Calu3 (cell line): ENCODE measurements at regions not wholly inside any gene's neighbourhood (a gene's known extent, or its start where the extent isn't known, plus 50 kb on each side); places are given as distances from the start of the nearest gene placed in this dataset.
"Not testable (repeated sequence)": the region's sequence is repeated elsewhere in the genome, so short reads cannot be mapped to it uniquely, and the experiment has no call there.

ENCODE experiments used
- BruUV-seq: library from RNA; stranded (reverse); fragments of 400-500 nt; replicated peaks from 2 replicates; lab custom pipeline; 2021; lab: Mats Ljungman, UMichigan
- CTCF ChIA-PET: fragments of 300-600 bp; sonication (Branson Sonifier 250); formaldehyde crosslinking; loops from one replicate; lab custom pipeline; 2022; ENCODE audit warnings: antibody characterized with exemption; lab: Charles Lee
- DNase-seq: peaks from one replicate; pipeline ENCODE4 v3.0.0; 2022
- H3K27ac Mint-ChIP-seq: one replicate; pipeline ENCODE4 v1.8.0; 2022; ENCODE audit warnings: mixed read lengths; ENCODE audit not compliant: unreplicated experiment
- H3K27me3 Mint-ChIP-seq: one replicate; pipeline ENCODE4 v1.8.0; 2022; ENCODE audit warnings: mixed read lengths; ENCODE audit not compliant: unreplicated experiment
- H3K36me3 Mint-ChIP-seq: one replicate; pipeline ENCODE4 v1.8.0; 2022; ENCODE audit warnings: mild to moderate bottlenecking, moderate library complexity, mixed read lengths; ENCODE audit not compliant: insufficient read depth, unreplicated experiment
- H3K4me1 Mint-ChIP-seq: one replicate; pipeline ENCODE4 v1.8.0; 2022; ENCODE audit warnings: mild to moderate bottlenecking, low read depth, mixed read lengths; ENCODE audit not compliant: unreplicated experiment
- H3K4me3 Mint-ChIP-seq: one replicate; pipeline ENCODE4 v1.8.0; 2022; ENCODE audit warnings: mild to moderate bottlenecking, low read depth, moderate library complexity, mixed read lengths; ENCODE audit not compliant: unreplicated experiment
- H3K9me3 Mint-ChIP-seq: one replicate; pipeline ENCODE4 v1.8.0; 2022; ENCODE audit warnings: low read depth, mixed read lengths; ENCODE audit not compliant: unreplicated experiment
- CTCF ChIP-seq: fragments of 200-600 bp; IDR thresholded peaks from one replicate; pipeline ENCODE4 v1.8.0; 2022; ENCODE audit warnings: antibody characterized with exemption; ENCODE audit not compliant: unreplicated experiment
- intact Hi-C: fragments of 100-400 bp; cut with micrococcal nuclease; formaldehyde crosslinking; loops from one replicate; pipeline ENCODE4 v1.10.0; 2022; ENCODE audit not compliant: unreplicated experiment

- H3K9me3 Mint-ChIP-seq, H3K4me1 Mint-ChIP-seq, CTCF ChIA-PET, BruUV-seq, H3K27me3 Mint-ChIP-seq, H3K27ac Mint-ChIP-seq, DNase-seq, H3K36me3 Mint-ChIP-seq, intact Hi-C loops, H3K4me3 Mint-ChIP-seq: not testable (repeated sequence)
Observed at GRCh38 chrX:133483771-133484170, 68.5 kb upstream of the GPC4 start.

GRCh38 chrX:133482056-133482952, 67.0 kb upstream of the GPC4 start:
- H3K27me3 Mint-ChIP-seq: no peaks in the 10 kb centered on the region
- intact Hi-C loops: no loop called here
- H3K4me1 Mint-ChIP-seq: no peaks in the 10 kb centered on the region
- H3K9me3 Mint-ChIP-seq: no peaks in the 10 kb centered on the region
- no peak for DNase-seq
- no peaks in the 10 kb centered on the region for H3K36me3 Mint-ChIP-seq
- no peak overlapping the region for H3K27ac Mint-ChIP-seq
- no peak for TF ChIP-seq CTCF
- CTCF ChIA-PET: interaction anchor here (0.8 kb wide), 1 partner anchor 9 kb away, joined by 3 read pairs; no protein-coding TSS in a partner anchor
- no TSS peak for BruUV-seq
- H3K4me3 Mint-ChIP-seq: no peak overlapping the region

- Mint-ChIP-seq H3K27me3 (no peaks in the 10 kb centered on the region), H3K36me3 (no peaks in the 10 kb centered on the region), H3K4me3 (no peak overlapping the region), H3K4me1 (no peaks in the 10 kb centered on the region), H3K9me3 (no peaks in the 10 kb centered on the region), H3K27ac (no peak overlapping the region)
- CTCF ChIA-PET: no interaction called here
- DNase-seq: no peak
- BruUV-seq: no TSS peak
- no peak for TF ChIP-seq CTCF
- intact Hi-C loops: no loop called here
Observed at GRCh38 chrX:133477986-133478385, 62.7 kb upstream of the GPC4 start.

GRCh38 chrX:133475953-133476352, 60.7 kb upstream of the GPC4 start:
- CTCF ChIA-PET: no interaction called here
- intact Hi-C loops: no loop called here
- H3K27me3 Mint-ChIP-seq: no peaks in the 10 kb centered on the region
- no TSS peak for BruUV-seq
- no peak overlapping the region for H3K27ac Mint-ChIP-seq
- H3K4me3 Mint-ChIP-seq: no peak overlapping the region
- no peaks in the 10 kb centered on the region for H3K36me3 Mint-ChIP-seq
- DNase-seq: no peak
- H3K4me1 Mint-ChIP-seq: no peaks in the 10 kb centered on the region
- H3K9me3 Mint-ChIP-seq: no peaks in the 10 kb centered on the region
- no peak for TF ChIP-seq CTCF

GRCh38 chrX:133475521-133475920, 60.2 kb upstream of the GPC4 start:
- BruUV-seq: no TSS peak
- TF ChIP-seq CTCF: no peak
- no peak overlapping the region for H3K27ac Mint-ChIP-seq
- CTCF ChIA-PET: no interaction called here
- H3K36me3 Mint-ChIP-seq: no peaks in the 10 kb centered on the region
- H3K4me3 Mint-ChIP-seq: no peak overlapping the region
- no peaks in the 10 kb centered on the region for H3K27me3 Mint-ChIP-seq
- DNase-seq: no peak
- intact Hi-C loops: no loop called here
- H3K4me1 Mint-ChIP-seq: no peaks in the 10 kb centered on the region
- no peaks in the 10 kb centered on the region for H3K9me3 Mint-ChIP-seq
